Caco-2 (cell line): ENCODE measurements at regions not wholly inside any gene's neighbourhood (a gene's known extent, or its start where the extent isn't known, plus 50 kb on each side); places are given as distances from the start of the nearest gene placed in this dataset.

ENCODE experiments used
- BruUV-seq: library from RNA; stranded (reverse); fragments of 400-500 nt; replicated peaks from 2 replicates; lab custom pipeline; 2021; lab: Mats Ljungman, UMichigan
- CTCF ChIA-PET: fragments of 300-600 bp; sonication (Branson Sonifier 250); formaldehyde crosslinking; loops from one replicate; lab custom pipeline; 2022; ENCODE audit warnings: antibody characterized with exemption; lab: Charles Lee
- POLR2A ChIA-PET: fragments of 300-600 bp; sonication (Branson Sonifier 250); formaldehyde crosslinking; loops from one replicate; lab custom pipeline; 2022; ENCODE audit warnings: antibody characterized with exemption; lab: Charles Lee
- DNase-seq, 2 experiments: peaks; one replicate each; pipeline versions ENCODE4 v3.0.0 to v3.0.0-alpha.2; 2020 to 2022
- H3K27me3 ChIP-seq: replicated peaks from 2 replicates; pipeline ENCODE4 v1.6.0; 2011; ENCODE audit warnings: low read length; ENCODE audit not compliant: control insufficient read depth, insufficient read depth
- H3K36me3 ChIP-seq: 2 replicates; pipeline ENCODE4 v1.5.1; 2011; ENCODE audit warnings: low read length; ENCODE audit not compliant: control insufficient read depth, insufficient read depth
- H3K4me1 ChIP-seq: fragments of 250-450 bp; sonication (Bioruptor Pico); 2 replicates; pipeline ENCODE4 v1.5.1; 2020; ENCODE audit warnings: mild to moderate bottlenecking
- H3K4me3 ChIP-seq: 2 replicates; pipeline ENCODE4 v1.5.1; 2011; ENCODE audit warnings: low read depth, mild to moderate bottlenecking, control low read depth, low read length
- H3K9me3 ChIP-seq: fragments of 250-450 bp; sonication (Bioruptor Pico); 2 replicates; pipeline ENCODE4 v1.5.1; 2020; ENCODE audit warnings: mild to moderate bottlenecking, moderate library complexity
- H3K27ac Mint-ChIP-seq: one replicate; pipeline ENCODE4 v1.8.0; 2022; ENCODE audit warnings: mixed read lengths; ENCODE audit not compliant: unreplicated experiment
- H3K27me3 Mint-ChIP-seq: one replicate; pipeline ENCODE4 v1.8.0; 2022; ENCODE audit warnings: mixed read lengths; ENCODE audit not compliant: insufficient read depth, unreplicated experiment
- H3K36me3 Mint-ChIP-seq: one replicate; pipeline ENCODE4 v1.8.0; 2022; ENCODE audit warnings: mild to moderate bottlenecking, mixed read lengths; ENCODE audit not compliant: insufficient read depth, unreplicated experiment
- H3K4me1 Mint-ChIP-seq: one replicate; pipeline ENCODE4 v1.8.0; 2022; ENCODE audit warnings: low read depth, mixed read lengths; ENCODE audit not compliant: unreplicated experiment
- H3K4me3 Mint-ChIP-seq: one replicate; pipeline ENCODE4 v1.8.0; 2022; ENCODE audit warnings: mild to moderate bottlenecking, moderate library complexity, mixed read lengths; ENCODE audit not compliant: unreplicated experiment
- H3K9me3 Mint-ChIP-seq: one replicate; pipeline ENCODE4 v1.8.0; 2022; ENCODE audit warnings: mixed read lengths; ENCODE audit not compliant: unreplicated experiment
- intact Hi-C: fragments of 100-400 bp; cut with micrococcal nuclease; formaldehyde crosslinking; loops from one replicate; pipeline ENCODE4 v1.10.0; 2022; ENCODE audit not compliant: unreplicated experiment
- TF ChIP-seq, protein P1 (sequence below), 2 experiments: fragments of 200-600 bp in 1 of 2; IDR thresholded peaks; 1 replicate in 1 of 2; 2 replicates in 1 of 2; pipeline versions ENCODE4 v1.5.1 to v1.8.0; 2011 to 2022; ENCODE audit warnings: antibody characterized with exemption in 1 of 2, control low read depth in 1 of 2, inconsistent platforms in 1 of 2, low read depth in 1 of 2, low read length in 1 of 2, mild to moderate bottlenecking in 1 of 2, moderate library complexity in 1 of 2; ENCODE audit not compliant: insufficient read depth in 1 of 2, severe bottlenecking in 1 of 2, unreplicated experiment in 1 of 2

DNA sequence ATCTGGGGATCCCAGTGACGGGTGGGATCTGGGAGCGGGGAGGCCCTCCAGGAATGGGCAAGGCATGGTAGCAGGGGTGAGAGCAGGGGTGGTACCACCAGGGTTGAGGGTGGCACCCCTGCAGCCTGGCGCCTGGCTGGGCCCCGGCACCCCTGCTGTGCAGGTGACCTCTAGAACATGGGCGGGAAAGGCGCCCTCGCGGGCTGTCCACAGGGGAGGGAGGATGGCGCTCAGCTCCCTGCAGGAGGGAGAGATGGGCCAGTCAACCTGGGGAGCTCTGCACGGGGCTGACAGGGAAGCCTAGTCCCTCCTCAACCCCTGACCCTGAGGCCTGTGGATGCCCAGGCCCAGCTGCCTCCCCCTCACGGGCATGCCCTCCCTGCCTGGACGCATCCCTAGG lies 61.6 kb upstream of the SLCO4A1 start:
- peaks cover 21% of the 10 kb centered on the region for H3K27me3 Mint-ChIP-seq
- no peak overlapping the region for H3K4me3 ChIP-seq
- H3K36me3 Mint-ChIP-seq: no peaks in the 10 kb centered on the region
- H3K27me3 ChIP-seq: no peaks in the 10 kb centered on the region
- CTCF ChIA-PET: no interaction called here
- no peak overlapping the region for H3K27ac Mint-ChIP-seq
- H3K9me3 Mint-ChIP-seq: no peaks in the 10 kb centered on the region
- POLR2A ChIA-PET: no interaction called here
- TF ChIP-seq, protein P1, sequence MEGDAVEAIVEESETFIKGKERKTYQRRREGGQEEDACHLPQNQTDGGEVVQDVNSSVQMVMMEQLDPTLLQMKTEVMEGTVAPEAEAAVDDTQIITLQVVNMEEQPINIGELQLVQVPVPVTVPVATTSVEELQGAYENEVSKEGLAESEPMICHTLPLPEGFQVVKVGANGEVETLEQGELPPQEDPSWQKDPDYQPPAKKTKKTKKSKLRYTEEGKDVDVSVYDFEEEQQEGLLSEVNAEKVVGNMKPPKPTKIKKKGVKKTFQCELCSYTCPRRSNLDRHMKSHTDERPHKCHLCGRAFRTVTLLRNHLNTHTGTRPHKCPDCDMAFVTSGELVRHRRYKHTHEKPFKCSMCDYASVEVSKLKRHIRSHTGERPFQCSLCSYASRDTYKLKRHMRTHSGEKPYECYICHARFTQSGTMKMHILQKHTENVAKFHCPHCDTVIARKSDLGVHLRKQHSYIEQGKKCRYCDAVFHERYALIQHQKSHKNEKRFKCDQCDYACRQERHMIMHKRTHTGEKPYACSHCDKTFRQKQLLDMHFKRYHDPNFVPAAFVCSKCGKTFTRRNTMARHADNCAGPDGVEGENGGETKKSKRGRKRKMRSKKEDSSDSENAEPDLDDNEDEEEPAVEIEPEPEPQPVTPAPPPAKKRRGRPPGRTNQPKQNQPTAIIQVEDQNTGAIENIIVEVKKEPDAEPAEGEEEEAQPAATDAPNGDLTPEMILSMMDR (IDR thresholded peaks at IDR 0.05; ENCODE audit: insufficient read depth in 1 of 2, low read depth in 1 of 2, low read length in 1 of 2, severe bottlenecking in 1 of 2, unreplicated experiment in 1 of 2): no peak
- H3K36me3 ChIP-seq: no peaks in the 10 kb centered on the region
- H3K4me1 ChIP-seq: no peaks in the 10 kb centered on the region; the same call in 1 of the 2 replicates
- H3K4me3 Mint-ChIP-seq: no peak overlapping the region
- intact Hi-C loops: no loop called here
- no peak for DNase-seq
- H3K9me3 ChIP-seq: no peaks in the 10 kb centered on the region
- H3K4me1 Mint-ChIP-seq: peaks cover 6% of the 10 kb centered on the region
- BruUV-seq: no TSS peak

DNA sequence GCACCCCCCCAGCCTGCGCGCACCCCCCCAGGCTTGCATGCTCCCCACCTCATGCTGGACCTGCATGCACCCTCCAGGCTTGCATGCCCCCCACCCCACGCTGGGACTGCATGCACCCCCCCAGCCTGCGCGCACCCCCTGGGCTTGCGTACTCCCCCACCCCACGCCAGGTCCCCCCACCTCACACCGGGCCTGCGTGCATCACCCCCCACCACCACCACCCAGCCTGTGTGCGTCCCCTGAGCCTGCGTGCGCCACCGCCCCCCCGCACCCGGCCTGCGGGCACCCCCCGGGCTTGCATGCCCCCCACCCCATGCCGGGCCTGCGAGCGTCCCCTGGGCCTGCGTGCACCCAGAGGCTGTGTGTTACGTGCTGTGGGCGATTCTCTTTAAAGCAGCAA lies 61.0 kb upstream of the SLCO4A1 start:
- peaks cover 21% of the 10 kb centered on the region for H3K27me3 Mint-ChIP-seq
- no peaks in the 10 kb centered on the region for H3K27me3 ChIP-seq
- ChIA-PET POLR2A (no interaction called here), CTCF (no interaction called here)
- no TSS peak for BruUV-seq
- TF ChIP-seq, protein P1 (IDR thresholded peaks at IDR 0.05; ENCODE audit: insufficient read depth in 1 of 2, low read depth in 1 of 2, low read length in 1 of 2, severe bottlenecking in 1 of 2, unreplicated experiment in 1 of 2): no peak
- no peak overlapping the region for H3K27ac Mint-ChIP-seq
- H3K4me3 ChIP-seq: no peak overlapping the region
- no peak for DNase-seq
- peaks cover 6% of the 10 kb centered on the region for H3K4me1 Mint-ChIP-seq
- H3K4me1 ChIP-seq: no peaks in the 10 kb centered on the region; the same call in 1 of the 2 replicates
- no peaks in the 10 kb centered on the region for H3K9me3 ChIP-seq
- no peaks in the 10 kb centered on the region for H3K9me3 Mint-ChIP-seq
- H3K36me3 ChIP-seq: no peaks in the 10 kb centered on the region
- no peak overlapping the region for H3K4me3 Mint-ChIP-seq
- intact Hi-C loops: no loop called here
- H3K36me3 Mint-ChIP-seq: no peaks in the 10 kb centered on the region

DNA sequence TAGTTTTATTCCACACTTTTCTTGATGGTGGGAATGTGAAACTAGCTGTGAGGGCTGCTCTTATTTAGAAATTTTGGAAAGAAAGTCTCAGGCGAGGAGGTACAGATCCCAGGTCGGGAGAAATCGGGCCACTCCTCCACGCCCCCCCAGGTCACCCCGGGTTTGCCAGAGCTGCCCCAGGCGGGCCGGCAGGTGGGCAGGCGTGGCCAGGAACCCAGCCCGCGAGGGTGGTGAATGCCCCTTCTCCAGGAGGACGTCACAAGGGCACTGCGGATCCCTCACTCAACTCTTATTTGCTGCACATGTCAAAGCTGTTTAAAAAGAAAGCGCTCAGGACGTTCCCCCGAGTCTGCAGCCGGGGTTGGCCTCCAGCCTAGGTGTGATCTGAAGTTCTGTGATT lies 60.5 kb upstream of the SLCO4A1 start:
- Histone ChIP-seq H3K4me3 (no peak overlapping the region), H3K27me3 (no peaks in the 10 kb centered on the region), H3K4me1 (no peaks in the 10 kb centered on the region; the same call in 1 of the 2 replicates), H3K9me3 (no peaks in the 10 kb centered on the region), H3K36me3 (no peaks in the 10 kb centered on the region)
- peaks cover 21% of the 10 kb centered on the region for H3K27me3 Mint-ChIP-seq
- no peak overlapping the region for H3K4me3 Mint-ChIP-seq
- no peak overlapping the region for H3K27ac Mint-ChIP-seq
- no TSS peak for BruUV-seq
- intact Hi-C loops: no loop called here
- peaks cover 6% of the 10 kb centered on the region for H3K4me1 Mint-ChIP-seq
- H3K9me3 Mint-ChIP-seq: no peaks in the 10 kb centered on the region
- no peak for DNase-seq
- ChIA-PET POLR2A (interaction anchor here (0.6 kb wide), 1 partner anchor 42 kb away, joined by 4 read pairs; no protein-coding TSS in a partner anchor), CTCF (no interaction called here)
- H3K36me3 Mint-ChIP-seq: no peaks in the 10 kb centered on the region
- TF ChIP-seq, protein P1 (IDR thresholded peaks at IDR 0.05; ENCODE audit: insufficient read depth in 1 of 2, low read depth in 1 of 2, low read length in 1 of 2, severe bottlenecking in 1 of 2, unreplicated experiment in 1 of 2): no peak
